ENCODE measurements at regions not wholly inside any gene's neighbourhood (a gene's known extent, or its start where the extent isn't known, plus 50 kb on each side); places are given as distances from the start of the nearest gene placed in this dataset.

DNA sequence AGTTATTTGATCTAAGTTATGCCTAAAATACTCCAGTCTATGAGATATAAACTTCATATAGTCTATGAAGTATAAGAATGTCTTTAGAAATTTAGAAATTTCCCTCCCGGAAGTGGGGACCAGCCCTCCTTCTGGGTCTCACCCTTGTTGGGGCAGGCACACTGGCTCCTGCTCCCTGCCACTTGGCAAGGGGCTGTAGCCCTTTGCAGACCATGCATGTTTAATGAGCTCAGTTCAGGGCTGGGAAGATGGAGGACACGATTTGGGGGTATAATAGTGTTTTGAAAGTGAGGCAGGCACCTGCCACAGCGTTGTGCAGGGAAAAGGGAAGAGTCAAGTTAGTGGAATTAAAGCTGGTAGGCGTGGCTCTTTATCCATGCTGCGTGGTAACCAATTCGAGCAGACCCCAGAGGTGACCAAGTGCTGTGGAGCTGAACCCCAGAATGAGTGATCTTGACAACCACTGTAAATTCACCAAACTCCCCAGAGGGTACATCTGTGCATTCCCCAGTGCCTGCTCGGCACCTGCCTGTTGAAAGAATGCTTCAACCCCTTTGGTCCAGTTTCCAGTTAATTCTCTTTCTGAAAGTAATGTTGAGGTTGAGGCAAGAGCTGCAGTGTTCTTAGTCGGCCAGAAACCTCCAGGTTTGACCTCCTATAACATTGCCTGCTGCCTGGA lies 79.6 kb downstream of the DOP1B start:
- Mint-ChIP-seq H3K36me3 (peaks cover 12% of the 10 kb centered on the region), H3K4me1 (ENCODE audit: low read depth) (peaks cover 4% of the 10 kb centered on the region), H3K27me3 (no peaks in the 10 kb centered on the region), H3K27ac (no peak overlapping the region), H3K4me3 (no peak overlapping the region), H3K9me3 (ENCODE audit: low read depth) (no peaks in the 10 kb centered on the region)

- no peaks in the 10 kb centered on the region for H3K9me3 Mint-ChIP-seq (ENCODE audit: low read depth)
- no peak overlapping the region for H3K27ac Mint-ChIP-seq
- no peaks in the 10 kb centered on the region for H3K27me3 Mint-ChIP-seq
- no peak overlapping the region for H3K4me3 Mint-ChIP-seq
- peaks cover 4% of the 10 kb centered on the region for H3K4me1 Mint-ChIP-seq (ENCODE audit: low read depth)
- peaks cover 10% of the 10 kb centered on the region for H3K36me3 Mint-ChIP-seq
Measured at GRCh38 chr21:36237441-36237840, 80.8 kb downstream of the DOP1B start.

- Mint-ChIP-seq H3K4me1 (ENCODE audit: low read depth) (no peaks in the 10 kb centered on the region), H3K36me3 (peaks cover 4% of the 10 kb centered on the region), H3K4me3 (no peak overlapping the region)
Measured at GRCh38 chr21:36239585-36239984, 80.4 kb upstream of the MORC3 start.

GRCh38 chr21:36241717-36242116 lies 78.3 kb upstream of the MORC3 start:
- Mint-ChIP-seq H3K27ac (no peak overlapping the region), H3K4me1 (ENCODE audit: low read depth) (no peaks in the 10 kb centered on the region), H3K4me3 (no peak overlapping the region), H3K27me3 (no peaks in the 10 kb centered on the region), H3K36me3 (no peaks in the 10 kb centered on the region), H3K9me3 (ENCODE audit: low read depth) (no peaks in the 10 kb centered on the region)

More at GRCh38 chr21:36239585-36239984, 80.4 kb upstream of the MORC3 start:
- no peaks in the 10 kb centered on the region for H3K27me3 Mint-ChIP-seq
- H3K9me3 Mint-ChIP-seq (ENCODE audit: low read depth): no peaks in the 10 kb centered on the region
- H3K27ac Mint-ChIP-seq: no peak overlapping the region

- H3K36me3 Mint-ChIP-seq: peaks cover 5% of the 10 kb centered on the region
- peaks cover 1% of the 10 kb centered on the region for H3K4me1 Mint-ChIP-seq (ENCODE audit: low read depth)
- H3K27ac Mint-ChIP-seq: no peak overlapping the region
Measured at GRCh38 chr21:36245115-36245514, 74.9 kb upstream of the MORC3 start.

DNA sequence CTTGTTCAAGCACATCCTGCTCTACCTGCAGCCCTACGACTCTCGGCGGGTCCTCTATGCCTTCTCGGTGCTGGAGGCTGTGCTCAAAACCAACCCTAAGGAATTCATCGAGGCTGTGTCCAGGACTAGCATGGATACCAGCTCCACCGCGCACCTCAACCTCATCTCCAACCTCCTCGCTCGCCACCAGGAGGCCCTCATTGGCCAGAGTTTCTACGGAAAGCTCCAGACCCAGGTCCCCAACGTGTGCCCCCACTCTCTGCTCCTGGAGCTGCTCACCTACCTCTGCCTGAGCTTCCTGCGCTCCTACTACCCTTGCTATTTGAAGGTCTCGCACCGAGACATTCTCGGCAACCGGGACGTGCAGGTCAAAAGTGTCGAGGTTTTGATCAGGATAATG lies 74.3 kb upstream of the MORC3 start:
- Mint-ChIP-seq H3K9me3 (ENCODE audit: low read depth) (no peaks in the 10 kb centered on the region), H3K27me3 (no peaks in the 10 kb centered on the region), H3K4me1 (ENCODE audit: low read depth) (peaks cover 1% of the 10 kb centered on the region), H3K36me3 (peaks cover 5% of the 10 kb centered on the region), H3K4me3 (no peak overlapping the region), H3K27ac (no peak overlapping the region)

More at GRCh38 chr21:36245115-36245514, 74.9 kb upstream of the MORC3 start:
- Mint-ChIP-seq H3K4me3 (no peak overlapping the region), H3K9me3 (ENCODE audit: low read depth) (no peaks in the 10 kb centered on the region), H3K27me3 (no peaks in the 10 kb centered on the region)

DNA sequence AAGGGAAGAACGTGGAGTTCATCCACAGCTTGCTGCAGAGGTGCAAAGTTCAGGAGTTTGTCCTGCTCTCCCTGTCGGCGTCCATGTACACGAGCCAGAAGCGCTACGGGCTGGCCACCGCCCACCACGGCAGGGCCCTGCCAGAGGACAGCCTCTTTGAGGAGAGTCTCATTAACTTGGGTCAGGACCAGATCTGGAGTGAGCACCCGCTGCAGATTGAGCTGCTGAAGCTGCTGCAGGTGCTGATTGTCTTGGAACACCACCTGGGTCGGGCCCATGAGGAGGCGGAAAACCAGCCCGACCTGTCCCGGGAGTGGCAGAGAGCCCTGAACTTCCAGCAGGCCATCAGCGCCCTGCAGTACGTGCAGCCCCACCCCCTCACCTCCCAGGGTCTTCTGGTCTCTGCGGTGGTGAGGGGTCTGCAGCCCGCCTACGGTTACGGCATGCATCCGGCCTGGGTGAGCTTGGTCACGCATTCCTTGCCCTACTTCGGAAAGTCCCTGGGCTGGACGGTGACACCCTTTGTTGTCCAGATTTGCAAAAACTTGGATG lies 73.8 kb upstream of the MORC3 start:
- no peaks in the 10 kb centered on the region for H3K27me3 Mint-ChIP-seq
- no peak overlapping the region for H3K4me3 Mint-ChIP-seq
- peaks cover 9% of the 10 kb centered on the region for H3K36me3 Mint-ChIP-seq
- no peaks in the 10 kb centered on the region for H3K9me3 Mint-ChIP-seq (ENCODE audit: low read depth)
- H3K4me1 Mint-ChIP-seq (ENCODE audit: low read depth): peaks cover 3% of the 10 kb centered on the region
- no peak overlapping the region for H3K27ac Mint-ChIP-seq

- Mint-ChIP-seq H3K27me3 (no peaks in the 10 kb centered on the region), H3K36me3 (peaks cover 9% of the 10 kb centered on the region), H3K9me3 (ENCODE audit: low read depth) (no peaks in the 10 kb centered on the region), H3K4me1 (ENCODE audit: low read depth) (peaks cover 3% of the 10 kb centered on the region), H3K27ac (no peak overlapping the region), H3K4me3 (no peak overlapping the region)
Measured at GRCh38 chr21:36247316-36248010, 72.5 kb upstream of the MORC3 start.

- H3K27me3 Mint-ChIP-seq: no peaks in the 10 kb centered on the region
- H3K4me3 Mint-ChIP-seq: no peak overlapping the region
- no peaks in the 10 kb centered on the region for H3K9me3 Mint-ChIP-seq (ENCODE audit: low read depth)
- H3K27ac Mint-ChIP-seq: peak overlapping the region; percentile 64
- peaks cover 3% of the 10 kb centered on the region for H3K4me1 Mint-ChIP-seq (ENCODE audit: low read depth)
- peaks cover 16% of the 10 kb centered on the region for H3K36me3 Mint-ChIP-seq
Measured at GRCh38 chr21:36249576-36250422, 70.2 kb upstream of the MORC3 start.

DNA sequence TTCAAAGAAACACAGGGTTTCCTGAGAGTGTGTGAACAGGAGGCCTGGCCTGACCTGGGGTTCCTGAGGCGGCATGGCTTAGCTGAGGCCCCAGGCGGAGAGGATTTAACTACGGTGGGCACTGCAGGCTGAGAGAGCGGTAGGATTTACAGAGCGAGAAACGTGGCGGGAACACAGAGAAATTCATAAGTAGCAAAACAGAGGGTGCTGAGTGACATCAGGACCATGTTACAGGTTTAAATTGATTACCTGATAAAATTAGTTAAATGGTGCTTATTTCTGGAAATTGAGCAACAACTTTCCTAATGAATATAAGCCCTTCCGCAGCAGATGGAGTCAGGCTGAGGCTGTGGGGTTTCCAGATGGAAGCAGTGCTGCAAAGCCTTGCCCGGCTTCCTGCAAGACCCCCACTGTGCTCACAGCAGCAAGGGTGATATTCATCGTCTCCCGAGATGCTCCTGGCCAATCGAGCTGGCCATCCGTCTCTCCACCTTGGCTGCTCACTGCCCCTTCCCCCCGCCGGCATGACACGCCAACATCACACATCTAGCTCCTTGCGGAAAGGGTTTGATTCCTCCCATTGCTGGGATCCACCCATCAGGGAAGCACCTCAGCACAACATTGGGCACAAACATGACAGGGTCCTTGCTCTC lies 69.4 kb upstream of the MORC3 start:
- Mint-ChIP-seq H3K27ac (peak overlapping the region; percentile 64), H3K4me1 (ENCODE audit: low read depth) (peaks cover 3% of the 10 kb centered on the region), H3K27me3 (no peaks in the 10 kb centered on the region), H3K4me3 (no peak overlapping the region), H3K9me3 (ENCODE audit: low read depth) (no peaks in the 10 kb centered on the region), H3K36me3 (peaks cover 16% of the 10 kb centered on the region)

DNA sequence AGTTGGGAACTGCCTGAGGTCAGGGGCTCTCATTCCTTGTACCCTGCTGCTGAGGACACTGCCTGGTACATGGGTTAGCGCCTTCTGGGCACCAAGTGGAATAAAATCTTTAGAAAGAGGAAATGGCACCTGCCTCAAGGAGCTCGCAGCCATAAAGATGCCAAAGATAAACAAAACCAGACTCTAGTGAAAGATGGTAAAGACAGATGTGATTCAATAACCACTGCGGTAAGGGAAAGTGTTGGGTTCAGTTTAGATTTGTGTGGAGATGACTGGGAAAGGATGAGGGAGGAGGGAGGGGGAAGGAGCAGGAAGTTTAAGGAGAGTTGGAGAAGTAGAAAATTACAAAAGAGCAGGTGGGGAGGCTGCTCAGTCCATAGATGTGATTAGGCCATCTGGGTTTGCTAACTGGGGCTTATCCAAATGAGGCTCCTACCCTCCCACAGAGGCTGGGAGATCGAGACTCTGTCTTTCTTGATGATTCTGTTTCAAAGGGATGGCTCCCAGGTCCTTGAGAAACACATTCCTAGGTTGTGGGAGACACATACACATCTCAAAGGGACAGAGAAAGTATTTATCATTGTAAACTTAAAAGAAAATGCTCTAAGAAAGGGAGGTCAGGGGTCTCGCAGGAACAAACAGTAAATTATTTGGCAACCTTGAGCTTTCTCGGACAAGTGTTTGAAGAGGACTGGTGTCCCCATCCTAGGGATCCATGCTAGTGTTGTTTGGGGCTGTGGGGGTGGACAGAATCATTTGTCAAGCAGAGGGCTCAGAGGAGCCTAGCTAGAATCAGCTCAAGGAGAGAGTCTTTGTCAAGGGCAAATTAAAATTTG lies 65.7 kb upstream of the MORC3 start:
- Mint-ChIP-seq H3K36me3 (peaks cover 16% of the 10 kb centered on the region), H3K27me3 (no peaks in the 10 kb centered on the region), H3K4me3 (no peak overlapping the region), H3K9me3 (ENCODE audit: low read depth) (no peaks in the 10 kb centered on the region), H3K4me1 (ENCODE audit: low read depth) (peaks cover 2% of the 10 kb centered on the region), H3K27ac (no peak overlapping the region)

DNA sequence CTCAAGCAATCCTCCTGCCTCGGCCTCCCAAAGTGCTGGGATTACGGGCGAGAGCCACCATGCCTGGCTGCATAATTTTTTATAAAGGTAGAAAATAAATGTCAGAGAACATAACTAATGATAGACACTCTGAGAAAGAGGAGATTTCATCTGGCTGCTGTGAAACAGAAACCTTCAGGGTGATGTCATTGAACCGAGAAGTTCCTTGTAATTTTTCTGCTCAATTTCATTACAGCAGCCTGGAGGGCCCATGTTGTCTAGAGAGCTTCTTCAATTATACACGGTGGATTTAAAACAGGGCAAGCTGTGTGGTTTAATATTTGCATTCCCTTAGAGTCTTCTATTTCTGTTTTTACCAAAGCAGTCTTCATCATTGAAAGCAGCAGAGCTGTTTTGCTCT lies 64.3 kb upstream of the MORC3 start:
- Mint-ChIP-seq H3K27me3 (no peaks in the 10 kb centered on the region), H3K4me3 (no peak overlapping the region), H3K4me1 (ENCODE audit: low read depth) (peaks cover 13% of the 10 kb centered on the region), H3K27ac (no peak overlapping the region), H3K36me3 (peaks cover 17% of the 10 kb centered on the region), H3K9me3 (ENCODE audit: low read depth) (no peaks in the 10 kb centered on the region)

GRCh38 chr21:36257657-36258056 lies 62.3 kb upstream of the MORC3 start:
- Mint-ChIP-seq H3K9me3 (ENCODE audit: low read depth) (no peaks in the 10 kb centered on the region), H3K4me1 (ENCODE audit: low read depth) (peaks cover 13% of the 10 kb centered on the region), H3K4me3 (no peak overlapping the region), H3K36me3 (peaks cover 14% of the 10 kb centered on the region), H3K27me3 (no peaks in the 10 kb centered on the region), H3K27ac (no peak overlapping the region)
